ENCODE measurements at regions not wholly inside any gene's neighbourhood (a gene's known extent, or its start where the extent isn't known, plus 50 kb on each side); places are given as distances from the start of the nearest gene placed in this dataset.

- ChIA-PET POLR2A (no interaction called here), CTCF (no interaction called here)
- no peaks in the 10 kb centered on the region for H3K4me1 Mint-ChIP-seq
- no peak overlapping the region for H3K27ac Mint-ChIP-seq
- no peaks in the 10 kb centered on the region for H3K36me3 Mint-ChIP-seq
- Histone ChIP-seq H3K27me3 (replicated peaks in 1 of 2; ENCODE audit: control insufficient read depth in 2 of 2, extremely low read depth in 1 of 2, insufficient read depth in 2 of 2, low read length in 1 of 2) (no peaks in the 10 kb centered on the region), H3K4me3 (ENCODE audit: control insufficient read depth in 1 of 2, extremely low read depth in 1 of 2, low read length in 1 of 2) (no peak overlapping the region), H3K36me3 (ENCODE audit: control insufficient read depth in 2 of 2, extremely low read depth in 1 of 2, insufficient read depth in 1 of 2, low read length in 1 of 2) (no peaks in the 10 kb centered on the region), H3K27ac (ENCODE audit: low read length) (no peak overlapping the region), H3K4me1 (ENCODE audit: control insufficient read depth in 1 of 2, extremely low read depth in 1 of 2, insufficient read depth in 2 of 2, low read length in 2 of 2) (no peaks in the 10 kb centered on the region), H3K9me3 (no peaks in the 10 kb centered on the region)
- no peak overlapping the region for H3K4me3 Mint-ChIP-seq
- DNase-seq (no peak), ATAC-seq (replicated peaks in 1 of 4) (no peak)
- H3K27me3 Mint-ChIP-seq: peaks cover 10 to 13% of the 10 kb centered on the region in 2 donors
- H3K9me3 Mint-ChIP-seq: no peaks in the 10 kb centered on the region
- 81% methylated on average over 5 of the region's 10 CpGs for WGBS (ENCODE audit: insufficient coverage)
Measured at GRCh38 chr17:15023589-15024336, 241.4 kb downstream of the PMP22 start.

GRCh38 chr17:15019158-15019557, 246.0 kb downstream of the PMP22 start:
- H3K4me1 ChIP-seq (ENCODE audit: control insufficient read depth in 1 of 2, extremely low read depth in 1 of 2, insufficient read depth in 2 of 2, low read length in 2 of 2): no peaks in the 10 kb centered on the region
- DNase-seq (no peak), ATAC-seq (replicated peaks in 1 of 4) (no peak)
- no peaks in the 10 kb centered on the region for H3K36me3 ChIP-seq (ENCODE audit: control insufficient read depth in 2 of 2, extremely low read depth in 1 of 2, insufficient read depth in 1 of 2, low read length in 1 of 2)
- WGBS (ENCODE audit: insufficient coverage): 100% methylated on average over 1 of the region's 3 CpGs
- ChIA-PET CTCF (no interaction called here), POLR2A (no interaction called here)
- no peak overlapping the region for H3K27ac ChIP-seq (ENCODE audit: low read length)
- Mint-ChIP-seq H3K4me1 (no peaks in the 10 kb centered on the region), H3K9me3 (no peaks in the 10 kb centered on the region), H3K27ac (no peak overlapping the region), H3K27me3 (peaks cover 4 to 5% of the 10 kb centered on the region in 2 donors), H3K36me3 (no peaks in the 10 kb centered on the region), H3K4me3 (no peak overlapping the region)
- no peaks in the 10 kb centered on the region for H3K9me3 ChIP-seq
- no peaks in the 10 kb centered on the region for H3K27me3 ChIP-seq (replicated peaks in 1 of 2; ENCODE audit: control insufficient read depth in 2 of 2, extremely low read depth in 1 of 2, insufficient read depth in 2 of 2, low read length in 1 of 2)
- H3K4me3 ChIP-seq (ENCODE audit: control insufficient read depth in 1 of 2, extremely low read depth in 1 of 2, low read length in 1 of 2): no peak overlapping the region

- no peaks in the 10 kb centered on the region for H3K36me3 Mint-ChIP-seq
- no peaks in the 10 kb centered on the region for H3K9me3 Mint-ChIP-seq
- peaks cover 3 to 9% of the 10 kb centered on the region in 2 donors for H3K27me3 Mint-ChIP-seq
- no peaks in the 10 kb centered on the region for H3K4me1 Mint-ChIP-seq
- Histone ChIP-seq H3K27me3 (replicated peaks in 1 of 2; ENCODE audit: control insufficient read depth in 2 of 2, extremely low read depth in 1 of 2, insufficient read depth in 2 of 2, low read length in 1 of 2) (peaks cover 0 to 4% of the 10 kb centered on the region in 2 experiments), H3K9me3 (no peaks in the 10 kb centered on the region), H3K4me1 (ENCODE audit: control insufficient read depth in 1 of 2, extremely low read depth in 1 of 2, insufficient read depth in 2 of 2, low read length in 2 of 2) (no peaks in the 10 kb centered on the region), H3K4me3 (ENCODE audit: control insufficient read depth in 1 of 2, extremely low read depth in 1 of 2, low read length in 1 of 2) (no peak overlapping the region), H3K27ac (ENCODE audit: low read length) (no peak overlapping the region), H3K36me3 (ENCODE audit: control insufficient read depth in 2 of 2, extremely low read depth in 1 of 2, insufficient read depth in 1 of 2, low read length in 1 of 2) (no peaks in the 10 kb centered on the region)
- H3K27ac Mint-ChIP-seq: no peak overlapping the region
- DNase-seq: no peak
- CTCF ChIA-PET: no interaction called here
- POLR2A ChIA-PET: no interaction called here
- no peak overlapping the region for H3K4me3 Mint-ChIP-seq
- WGBS (ENCODE audit: insufficient coverage): 45% methylated on average over 5 of the region's 6 CpGs
- ATAC-seq (replicated peaks in 1 of 4): no peak
Measured at GRCh38 chr17:15012351-15012980, 252.7 kb downstream of the PMP22 start.

GRCh38 chr17:15009087-15009486, 256.0 kb downstream of the PMP22 start:
- H3K4me1 Mint-ChIP-seq: no peaks in the 10 kb centered on the region
- H3K27ac Mint-ChIP-seq: no peak overlapping the region
- DNase-seq: no peak
- no peak for ATAC-seq (replicated peaks in 1 of 4)
- H3K9me3 Mint-ChIP-seq: no peaks in the 10 kb centered on the region
- ChIA-PET CTCF (no interaction called here), POLR2A (no interaction called here)
- H3K36me3 Mint-ChIP-seq: no peaks in the 10 kb centered on the region
- H3K27me3 Mint-ChIP-seq: peaks cover 8 to 10% of the 10 kb centered on the region in 2 donors
- Histone ChIP-seq H3K36me3 (ENCODE audit: control insufficient read depth in 2 of 2, extremely low read depth in 1 of 2, insufficient read depth in 1 of 2, low read length in 1 of 2) (no peaks in the 10 kb centered on the region), H3K4me1 (ENCODE audit: control insufficient read depth in 1 of 2, extremely low read depth in 1 of 2, insufficient read depth in 2 of 2, low read length in 2 of 2) (no peaks in the 10 kb centered on the region), H3K27ac (ENCODE audit: low read length) (no peak overlapping the region), H3K27me3 (replicated peaks in 1 of 2; ENCODE audit: control insufficient read depth in 2 of 2, extremely low read depth in 1 of 2, insufficient read depth in 2 of 2, low read length in 1 of 2) (peaks cover 0 to 4% of the 10 kb centered on the region in 2 experiments), H3K9me3 (no peaks in the 10 kb centered on the region), H3K4me3 (ENCODE audit: control insufficient read depth in 1 of 2, extremely low read depth in 1 of 2, low read length in 1 of 2) (no peak overlapping the region)
- H3K4me3 Mint-ChIP-seq: no peak overlapping the region
- WGBS (ENCODE audit: insufficient coverage): 46% methylated on average over 3 of the region's 6 CpGs

GRCh38 chr17:15007147-15007553, 258.0 kb downstream of the PMP22 start:
- no peak for DNase-seq
- no peak overlapping the region for H3K4me3 ChIP-seq (ENCODE audit: control insufficient read depth in 1 of 2, extremely low read depth in 1 of 2, low read length in 1 of 2)
- WGBS (ENCODE audit: insufficient coverage): 81% methylated on average over 5 of the region's 7 CpGs
- Mint-ChIP-seq H3K27ac (no peak overlapping the region), H3K9me3 (no peaks in the 10 kb centered on the region), H3K36me3 (no peaks in the 10 kb centered on the region), H3K27me3 (peaks cover 6 to 10% of the 10 kb centered on the region in 2 donors), H3K4me1 (no peaks in the 10 kb centered on the region), H3K4me3 (no peak overlapping the region)
- ChIA-PET CTCF (no interaction called here), POLR2A (no interaction called here)
- H3K9me3 ChIP-seq: no peaks in the 10 kb centered on the region
- no peak for ATAC-seq (replicated peaks in 1 of 4)
- no peak overlapping the region for H3K27ac ChIP-seq (ENCODE audit: low read length)
- no peaks in the 10 kb centered on the region for H3K36me3 ChIP-seq (ENCODE audit: control insufficient read depth in 2 of 2, extremely low read depth in 1 of 2, insufficient read depth in 1 of 2, low read length in 1 of 2)
- no peaks in the 10 kb centered on the region for H3K4me1 ChIP-seq (ENCODE audit: control insufficient read depth in 1 of 2, extremely low read depth in 1 of 2, insufficient read depth in 2 of 2, low read length in 2 of 2)
- H3K27me3 ChIP-seq (replicated peaks in 1 of 2; ENCODE audit: control insufficient read depth in 2 of 2, extremely low read depth in 1 of 2, insufficient read depth in 2 of 2, low read length in 1 of 2): peaks cover 0 to 4% of the 10 kb centered on the region in 2 experiments

- Mint-ChIP-seq H3K36me3 (no peaks in the 10 kb centered on the region), H3K27ac (no peak overlapping the region), H3K27me3 (peaks cover 7 to 10% of the 10 kb centered on the region in 2 donors), H3K9me3 (no peaks in the 10 kb centered on the region), H3K4me1 (no peaks in the 10 kb centered on the region), H3K4me3 (no peak overlapping the region)
- Histone ChIP-seq H3K27ac (ENCODE audit: low read length) (no peak overlapping the region), H3K4me1 (ENCODE audit: control insufficient read depth in 1 of 2, extremely low read depth in 1 of 2, insufficient read depth in 2 of 2, low read length in 2 of 2) (no peaks in the 10 kb centered on the region), H3K27me3 (replicated peaks in 1 of 2; ENCODE audit: control insufficient read depth in 2 of 2, extremely low read depth in 1 of 2, insufficient read depth in 2 of 2, low read length in 1 of 2) (peaks cover 0 to 4% of the 10 kb centered on the region in 2 experiments), H3K9me3 (no peaks in the 10 kb centered on the region), H3K4me3 (ENCODE audit: control insufficient read depth in 1 of 2, extremely low read depth in 1 of 2, low read length in 1 of 2) (no peak overlapping the region), H3K36me3 (ENCODE audit: control insufficient read depth in 2 of 2, extremely low read depth in 1 of 2, insufficient read depth in 1 of 2, low read length in 1 of 2) (no peaks in the 10 kb centered on the region)
- 93% methylated on average over 5 of the region's 11 CpGs for WGBS (ENCODE audit: insufficient coverage)
- ChIA-PET CTCF (no interaction called here), POLR2A (no interaction called here)
- no peak for DNase-seq
- no peak for ATAC-seq (replicated peaks in 1 of 4)
Measured at GRCh38 chr17:15006421-15007128, 258.6 kb downstream of the PMP22 start.

Measured in T-cell (primary cell).